ENCODE measurements at regions not wholly inside any gene's neighbourhood (a gene's known extent, or its start where the extent isn't known, plus 50 kb on each side); places are given as distances from the start of the nearest gene placed in this dataset.

GRCh38 chr3:191051037-191051436, 148.0 kb upstream of the OSTN start:
- peak in 4 of 6 experiments; percentile 26 to 58 (median 44) for TF ChIP-seq CTCF (IDR thresholded peaks at IDR 0.05)
- TF ChIP-seq POLR2A (IDR thresholded peaks at IDR 0.05): no peak
